Ovary (tissue), 3 donors: ENCODE measurements at regions not wholly inside any gene's neighbourhood (a gene's known extent, or its start where the extent isn't known, plus 50 kb on each side); places are given as distances from the start of the nearest gene placed in this dataset.

Experiments used
- POLR2A ChIP-seq: fragments of 450-650 bp; IDR thresholded peaks from one replicate; pipeline ENCODE4 v1.6.1; 2017; ENCODE audit warnings: antibody characterized with exemption, mild to moderate bottlenecking, moderate library complexity
- TF ChIP-seq, protein P1 (sequence below), 3 donors: fragments of 450-650 bp in 2 of 3; fragments of 200-600 bp in 1 of 3; IDR thresholded peaks; one replicate each; pipeline versions ENCODE4 v1.5.1 to v1.8.0; 2016 to 2022; ENCODE audit warnings: antibody characterized with exemption in 3 of 3, mild to moderate bottlenecking in 1 of 3
- donor health status: DM: no; HTN: no; CAD: no.

DNA sequence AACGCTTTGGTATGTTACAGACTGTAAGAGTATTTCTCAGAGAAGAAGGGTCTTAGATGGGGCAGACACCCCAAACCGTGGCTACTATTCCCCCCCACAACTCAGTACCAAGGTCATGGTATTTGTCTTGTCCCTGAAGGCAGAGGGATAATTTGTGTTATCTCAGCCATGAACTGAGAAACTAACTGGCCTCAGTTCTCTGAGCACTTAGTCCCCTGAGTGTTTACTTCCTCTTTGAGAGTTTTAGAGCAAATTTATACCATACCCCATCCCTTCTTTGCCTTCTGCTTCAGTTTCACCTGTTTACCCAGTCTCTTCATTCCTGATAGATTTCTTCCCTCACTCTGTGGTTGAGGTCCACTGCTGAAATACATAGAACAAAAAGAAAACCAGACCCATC lies 183.9 kb downstream of the LRRC70 start:
- TF ChIP-seq, protein P1, sequence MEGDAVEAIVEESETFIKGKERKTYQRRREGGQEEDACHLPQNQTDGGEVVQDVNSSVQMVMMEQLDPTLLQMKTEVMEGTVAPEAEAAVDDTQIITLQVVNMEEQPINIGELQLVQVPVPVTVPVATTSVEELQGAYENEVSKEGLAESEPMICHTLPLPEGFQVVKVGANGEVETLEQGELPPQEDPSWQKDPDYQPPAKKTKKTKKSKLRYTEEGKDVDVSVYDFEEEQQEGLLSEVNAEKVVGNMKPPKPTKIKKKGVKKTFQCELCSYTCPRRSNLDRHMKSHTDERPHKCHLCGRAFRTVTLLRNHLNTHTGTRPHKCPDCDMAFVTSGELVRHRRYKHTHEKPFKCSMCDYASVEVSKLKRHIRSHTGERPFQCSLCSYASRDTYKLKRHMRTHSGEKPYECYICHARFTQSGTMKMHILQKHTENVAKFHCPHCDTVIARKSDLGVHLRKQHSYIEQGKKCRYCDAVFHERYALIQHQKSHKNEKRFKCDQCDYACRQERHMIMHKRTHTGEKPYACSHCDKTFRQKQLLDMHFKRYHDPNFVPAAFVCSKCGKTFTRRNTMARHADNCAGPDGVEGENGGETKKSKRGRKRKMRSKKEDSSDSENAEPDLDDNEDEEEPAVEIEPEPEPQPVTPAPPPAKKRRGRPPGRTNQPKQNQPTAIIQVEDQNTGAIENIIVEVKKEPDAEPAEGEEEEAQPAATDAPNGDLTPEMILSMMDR (IDR thresholded peaks at IDR 0.05), result no peak
- no peak for TF ChIP-seq POLR2A
